SK-N-SH (cell line): ENCODE measurements at regions not wholly inside any gene's neighbourhood (a gene's known extent, or its start where the extent isn't known, plus 50 kb on each side); places are given as distances from the start of the nearest gene placed in this dataset.

Source experiments
- CTCF ChIA-PET: fragments of 300-600, 350-600 bp; formaldehyde crosslinking; extraction: SDS; loops from one replicate; lab custom pipeline; 2021; lab: Yijun Ruan, JAX
- POLR2A ChIA-PET: fragments of 350-600 bp; sonication (Branson Sonifier 250); formaldehyde crosslinking; extraction: SDS; loops from one replicate; lab custom pipeline; 2020; ENCODE audit warnings: antibody characterized with exemption, inconsistent platforms; lab: Yijun Ruan, JAX
- DNase-seq: peaks from one replicate; pipeline ENCODE4 v3.0.0; 2012
- H2AFZ ChIP-seq: fragments of 200-600 bp; sonication (generic); 2 replicates; pipeline ENCODE4 v1.8.1; 2016; ENCODE audit warnings: antibody characterized with exemption, mild to moderate bottlenecking, low read depth
- H3F3A ChIP-seq: fragments of 200-600 bp; sonication (generic); replicated peaks from 2 replicates; pipeline ENCODE3; 2016; ENCODE audit warnings: antibody characterized with exemption, mild to moderate bottlenecking; ENCODE audit not compliant: insufficient read depth
- H3K27ac ChIP-seq, 2 experiments: fragments of 200-500 bp in 1 of 2; fragments of 200-600 bp in 1 of 2; sonication (Bioruptor generic) in 1 of 2; sonication (generic), shearing (Covaris generic) in 1 of 2; 2 replicates each; pipeline versions ENCODE4 v1.5.1 to v1.6.1; 2014 to 2016; ENCODE audit warnings: low read depth in 2 of 2, inconsistent platforms in 1 of 2, low read length in 1 of 2, mild to moderate bottlenecking in 1 of 2, mixed read lengths in 1 of 2
- H3K27me3 ChIP-seq: fragments of 200-600 bp; sonication (generic), shearing (Covaris generic); 2 replicates; pipeline ENCODE4 v1.6.1; 2016; ENCODE audit warnings: mixed run types; ENCODE audit not compliant: insufficient read depth
- H3K36me3 ChIP-seq, 2 experiments: fragments of 200-500 bp in 1 of 2; fragments of 200-600 bp in 1 of 2; sonication (Bioruptor generic) in 1 of 2; sonication (generic) in 1 of 2; replicated peaks in 1 of 2; 2 replicates each; pipeline versions ENCODE3 to v1.5.1; 2014 to 2016; ENCODE audit warnings: low read length in 1 of 2, mild to moderate bottlenecking in 1 of 2; ENCODE audit not compliant: insufficient read depth in 2 of 2, control insufficient read depth in 1 of 2
- H3K4me1 ChIP-seq, 2 experiments: fragments of 200-500 bp in 1 of 2; fragments of 200-600 bp in 1 of 2; sonication (Bioruptor generic) in 1 of 2; sonication (generic), shearing (Covaris generic) in 1 of 2; 2 replicates each; pipeline versions ENCODE4 v1.5.1 to v1.6.1; 2014 to 2016; ENCODE audit warnings: low read depth in 1 of 2, low read length in 1 of 2, mixed run types in 1 of 2; ENCODE audit not compliant: insufficient read depth in 2 of 2, control insufficient read depth in 1 of 2
- H3K4me2 ChIP-seq: fragments of 200-600 bp; sonication (generic), shearing (Covaris generic); 2 replicates; pipeline ENCODE4 v1.6.1; 2017; ENCODE audit warnings: mixed run types
- H3K4me3 ChIP-seq, 2 experiments: fragments of 200-500 bp in 1 of 2; fragments of 200-600 bp in 1 of 2; sonication (Bioruptor generic) in 1 of 2; sonication (generic), shearing (Covaris generic) in 1 of 2; 2 replicates each; pipeline versions ENCODE4 v1.5.1 to v1.8.1; 2014 to 2016; ENCODE audit warnings: low read depth in 2 of 2, inconsistent platforms in 1 of 2, low read length in 1 of 2, mild to moderate bottlenecking in 1 of 2, mixed read lengths in 1 of 2, moderate library complexity in 1 of 2
- H3K79me2 ChIP-seq: fragments of 200-600 bp; sonication (generic); 2 replicates; pipeline ENCODE4 v1.8.1; 2017; ENCODE audit warnings: mild to moderate bottlenecking; ENCODE audit not compliant: insufficient read depth
- H3K9ac ChIP-seq: fragments of 200-600 bp; sonication (generic); 2 replicates; pipeline ENCODE4 v1.6.1; 2017; ENCODE audit warnings: mixed run types
- H3K9me2 ChIP-seq: fragments of 200-600 bp; sonication (generic); 2 replicates; pipeline ENCODE4 v1.6.1; 2017; ENCODE audit warnings: mixed run types
- H3K9me3 ChIP-seq: fragments of 200-600 bp; sonication (generic); 2 replicates; pipeline ENCODE4 v1.6.1; 2017; ENCODE audit warnings: mixed run types, mild to moderate bottlenecking, moderate library complexity
- H4K20me1 ChIP-seq: fragments of 200-600 bp; sonication (generic); 2 replicates; pipeline ENCODE4 v1.6.1; 2017; ENCODE audit warnings: mild to moderate bottlenecking, mixed run types; ENCODE audit not compliant: insufficient read depth
- ELF1 ChIP-seq: IDR thresholded peaks from 2 replicates; pipeline ENCODE4 v1.4.0; 2012
- EZH2phosphoT487 ChIP-seq: fragments of 200-600 bp; sonication (generic); IDR thresholded peaks from 2 replicates; pipeline ENCODE4 v1.6.1; 2017; ENCODE audit warnings: low read depth, mixed run types, mild to moderate bottlenecking, antibody characterized with exemption, moderate library complexity, borderline replicate concordance
- FOXJ3 ChIP-seq: sonication (generic); formaldehyde crosslinking; IDR thresholded peaks from 2 replicates; pipeline ENCODE4 v1.5.1; 2020; ENCODE audit warnings: mild to moderate bottlenecking, missing genetic modification reagents
- FOXM1 ChIP-seq: IDR thresholded peaks from 2 replicates; pipeline ENCODE4 v1.4.0; 2012; ENCODE audit warnings: low read depth, mild to moderate bottlenecking
- GABPA ChIP-seq: IDR thresholded peaks from 2 replicates; pipeline ENCODE4 v1.4.0; 2012; ENCODE audit warnings: low read depth, mild to moderate bottlenecking
- MAX ChIP-seq: IDR thresholded peaks from 2 replicates; pipeline ENCODE4 v1.4.0; 2012; ENCODE audit warnings: low read depth
- MEF2A ChIP-seq: IDR thresholded peaks from 2 replicates; pipeline ENCODE4 v1.4.0; 2012; ENCODE audit warnings: low read depth, borderline replicate concordance
- NFIC ChIP-seq: IDR thresholded peaks from 2 replicates; pipeline ENCODE4 v1.4.0; 2012; ENCODE audit warnings: borderline replicate concordance
- NRF1 ChIP-seq: IDR thresholded peaks from 2 replicates; pipeline ENCODE4 v1.6.1; 2012; ENCODE audit warnings: low read depth, mild to moderate bottlenecking, low read length
- PBX3 ChIP-seq: IDR thresholded peaks from 2 replicates; pipeline ENCODE4; 2012
- POLR2AphosphoS5 ChIP-seq: IDR thresholded peaks from 2 replicates; pipeline ENCODE4 v1.6.1; 2012; ENCODE audit warnings: low read depth, low read length
- REST ChIP-seq: IDR thresholded peaks from 2 replicates; pipeline ENCODE4 v1.6.1; 2012; ENCODE audit warnings: mild to moderate bottlenecking, low read depth, low read length, moderate library complexity
- RFX5 ChIP-seq: IDR thresholded peaks from 2 replicates; pipeline ENCODE4 v1.6.1; 2012; ENCODE audit warnings: mild to moderate bottlenecking, improper control_type of control experiment, low read length
- SIN3A ChIP-seq: IDR thresholded peaks from 2 replicates; pipeline ENCODE4 v1.6.1; 2012; ENCODE audit warnings: low read depth, mild to moderate bottlenecking, low read length, moderate library complexity, borderline replicate concordance
- TAF1 ChIP-seq: IDR thresholded peaks from 2 replicates; pipeline ENCODE4 v1.6.1; 2012; ENCODE audit warnings: low read depth, mild to moderate bottlenecking, low read length, moderate library complexity, borderline replicate concordance
- TCF12 ChIP-seq: IDR thresholded peaks from 2 replicates; pipeline ENCODE4 v1.4.0; 2012
- TEAD4 ChIP-seq: IDR thresholded peaks from 2 replicates; pipeline ENCODE4 v1.4.0; 2012; ENCODE audit warnings: mild to moderate bottlenecking, borderline replicate concordance; ENCODE audit not compliant: insufficient read depth
- USF2 ChIP-seq: fragments of 150-350 bp; IDR thresholded peaks from 2 replicates; pipeline ENCODE4 v1.6.1; 2017; ENCODE audit warnings: antibody characterized with exemption, low read length, low read depth, borderline replicate concordance
- YY1 ChIP-seq: IDR thresholded peaks from 2 replicates; pipeline ENCODE4 v1.4.0; 2012; ENCODE audit warnings: low read depth, mild to moderate bottlenecking
- ZBTB33 ChIP-seq: IDR thresholded peaks from 2 replicates; pipeline ENCODE4 v1.4.0; 2012; ENCODE audit warnings: low read depth, borderline replicate concordance
- WGBS: methylation state at CpG from one replicate; pipeline ENCODE4 v1.1.6; 2017; ENCODE audit warnings: low lambda C conversion rate; 5-methylcytosine and 5-hydroxymethylcytosine counted together

- Histone ChIP-seq H3K4me2 (no peak overlapping the region), H4K20me1 (no peaks in the 10 kb centered on the region), H3K27ac (no peak overlapping the region), H3K4me3 (no peak overlapping the region), H3F3A (no peaks in the 10 kb centered on the region), H2AFZ (no peak overlapping the region), H3K4me1 (no peaks in the 10 kb centered on the region), H3K27me3 (no peaks in the 10 kb centered on the region), H3K9me3 (no peaks in the 10 kb centered on the region), H3K79me2 (no peaks in the 10 kb centered on the region), H3K9me2 (no peaks in the 10 kb centered on the region), H3K36me3 (no peaks in the 10 kb centered on the region), H3K9ac (no peak overlapping the region)
- DNase-seq, result no peak
- POLR2A ChIA-PET, result no interaction called here
- TF ChIP-seq NFIC, result no peak
- TF ChIP-seq SIN3A, result no peak
- TF ChIP-seq EZH2phosphoT487, result no peak
- CTCF ChIA-PET, result no interaction called here
- WGBS, result 0% methylated on average over 1 of the region's 1 CpG
Measured at GRCh38 chr1:191929383-191929782, 228.9 kb upstream of the RGS18 start.

- no peak overlapping the region for H3K4me3 ChIP-seq
- POLR2A ChIA-PET, result no interaction called here
- H3K4me1 ChIP-seq, result no peaks in the 10 kb centered on the region
- H3K9me2 ChIP-seq, result no peaks in the 10 kb centered on the region
- H3K36me3 ChIP-seq, result no peaks in the 10 kb centered on the region
- no peaks in the 10 kb centered on the region for H4K20me1 ChIP-seq
- no peaks in the 10 kb centered on the region for H3K27me3 ChIP-seq
- H3K4me2 ChIP-seq, result no peak overlapping the region
- no peak overlapping the region for H3K27ac ChIP-seq
- no peak overlapping the region for H3K9ac ChIP-seq
- no peaks in the 10 kb centered on the region for H3F3A ChIP-seq
- H3K79me2 ChIP-seq, result no peaks in the 10 kb centered on the region
- 2% methylated on average over 1 of the region's 1 CpG for WGBS
- TF ChIP-seq ZBTB33 (no peak), TAF1 (no peak), USF2 (no peak), MAX (no peak), GABPA (no peak), NFIC (no peak), FOXM1 (no peak), YY1 (no peak), RFX5 (no peak), TCF12 (no peak), POLR2AphosphoS5 (no peak), TEAD4 (no peak), NRF1 (no peak), MEF2A (no peak), FOXJ3 (no peak), PBX3 (no peak), ELF1 (no peak), REST (no peak)
- H3K9me3 ChIP-seq, result no peaks in the 10 kb centered on the region
- no peak for DNase-seq
- no peak overlapping the region for H2AFZ ChIP-seq
- CTCF ChIA-PET, result no interaction called here
Measured at GRCh38 chr1:191943684-191944083, 214.6 kb upstream of the RGS18 start.
